H1 (cell line): ENCODE measurements at regions not wholly inside any gene's neighbourhood (a gene's known extent, or its start where the extent isn't known, plus 50 kb on each side); places are given as distances from the start of the nearest gene placed in this dataset.

ENCODE experiments used
- CTCF ChIA-PET: fragments of 300-600 bp; sonication (Branson Sonifier 250); formaldehyde crosslinking; loops from one replicate; lab custom pipeline; 2021; ENCODE audit not compliant: partially characterized antibody; lab: Charles Lee
- POLR2A ChIA-PET: fragments of 300-600 bp; sonication (Branson Sonifier 250); formaldehyde crosslinking; loops from one replicate; lab custom pipeline; 2021; ENCODE audit warnings: inconsistent platforms; ENCODE audit not compliant: partially characterized antibody; lab: Charles Lee
- DNase-seq, 2 experiments: peaks; one replicate each; pipeline versions ENCODE4 v3.0.0 to v3.0.0-alpha.2; 2010 to 2022; ENCODE audit warnings: low spot score in 2 of 2, low read depth in 1 of 2, mixed read lengths in 1 of 2
- FAIRE-seq: peaks from 2 replicates; lab custom pipeline; 2011; peaks lifted over from hg19 to GRCh38; lab: Jason Lieb, UNC
- H2AFZ ChIP-seq: 2 replicates; pipeline ENCODE4 v1.8.1; 2012; ENCODE audit warnings: low read length, inconsistent platforms
- H2AK5ac ChIP-seq: 2 replicates; pipeline ENCODE4 v1.6.1; 2013; ENCODE audit warnings: low read depth, low read length
- H2BK120ac ChIP-seq: replicated peaks from 2 replicates; pipeline ENCODE3; 2013; ENCODE audit warnings: low read depth, low read length, inconsistent platforms
- H2BK12ac ChIP-seq: 2 replicates; pipeline ENCODE4 v1.6.1; 2013; ENCODE audit warnings: low read depth, low read length
- H2BK15ac ChIP-seq: 2 replicates; pipeline ENCODE4 v1.6.1; 2013; ENCODE audit warnings: low read length
- H2BK20ac ChIP-seq: 2 replicates; pipeline ENCODE4 v1.6.1; 2013; ENCODE audit warnings: low read length
- H2BK5ac ChIP-seq: 2 replicates; pipeline ENCODE4 v1.6.1; 2013; ENCODE audit warnings: low read depth, low read length
- H3K14ac ChIP-seq: 2 replicates; pipeline ENCODE4 v1.6.1; 2013; ENCODE audit warnings: inconsistent platforms; ENCODE audit not compliant: insufficient read length
- H3K18ac ChIP-seq: 2 replicates; pipeline ENCODE4 v1.6.1; 2013; ENCODE audit warnings: low read length; ENCODE audit errors: extremely low read depth
- H3K23ac ChIP-seq: 2 replicates; pipeline ENCODE4 v1.6.1; 2013; ENCODE audit warnings: inconsistent platforms; ENCODE audit not compliant: insufficient read length
- H3K23me2 ChIP-seq: 2 replicates; pipeline ENCODE4 v1.6.1; 2013; ENCODE audit warnings: low read depth, low read length
- H3K27ac ChIP-seq: 2 replicates; pipeline ENCODE4 v1.6.1; 2011; ENCODE audit warnings: low read depth, low read length, inconsistent platforms
- H3K27me3 ChIP-seq, 4 experiments: replicated peaks in 1 of 4; 1 replicate in 1 of 4; 2 replicates in 3 of 4; pipeline versions ENCODE4 v1.6.1 to v1.8.1; 2011 to 2013; ENCODE audit warnings: low read length in 3 of 4, mild to moderate bottlenecking in 3 of 4, inconsistent platforms in 2 of 4, mixed read lengths in 2 of 4, moderate library complexity in 1 of 4; ENCODE audit not compliant: control insufficient read depth in 3 of 4, insufficient read depth in 3 of 4; ENCODE audit errors: extremely low read depth in 1 of 4
- H3K36me3 ChIP-seq, 4 experiments: 2 replicates each; pipeline versions ENCODE4 v1.6.1 to v1.8.1; 2011 to 2013; ENCODE audit warnings: mild to moderate bottlenecking in 4 of 4, low read length in 3 of 4, moderate library complexity in 2 of 4, control low read depth in 1 of 4, inconsistent platforms in 1 of 4; ENCODE audit not compliant: insufficient read depth in 4 of 4, control insufficient read depth in 2 of 4
- H3K4ac ChIP-seq: replicated peaks from 2 replicates; pipeline ENCODE3; 2013; ENCODE audit warnings: low read length, low read depth, mixed read lengths, inconsistent platforms; ENCODE audit not compliant: insufficient read length
- H3K4me1 ChIP-seq, 4 experiments: replicated peaks in 1 of 4; 1 replicate in 1 of 4; 2 replicates in 3 of 4; pipeline versions ENCODE4 v1.6.1 to v1.8.1; 2011 to 2013; ENCODE audit warnings: low read length in 3 of 4, inconsistent platforms in 2 of 4, mixed read lengths in 1 of 4; ENCODE audit not compliant: insufficient read depth in 4 of 4, control insufficient read depth in 3 of 4
- H3K4me2 ChIP-seq, 2 experiments: 2 replicates each; pipeline versions ENCODE4 v1.6.1 to v1.8.1; 2011 to 2013; ENCODE audit warnings: low read depth in 2 of 2, low read length in 2 of 2, control low read depth in 1 of 2, inconsistent platforms in 1 of 2, mild to moderate bottlenecking in 1 of 2; ENCODE audit not compliant: insufficient read depth in 1 of 2
- H3K4me3 ChIP-seq, 4 experiments: fragments of 200-600, 300-600 bp in 1 of 4; sonication (generic), shearing (Covaris generic), sonication (Bioruptor Twin) in 1 of 4; 2 replicates each; pipeline versions ENCODE4 v1.5.1 to v1.8.1; 2011 to 2016; ENCODE audit warnings: low read length in 4 of 4, low read depth in 3 of 4, control low read depth in 2 of 4, inconsistent platforms in 2 of 4, mild to moderate bottlenecking in 2 of 4, mixed read lengths in 1 of 4, moderate library complexity in 1 of 4; ENCODE audit not compliant: insufficient read depth in 2 of 4; ENCODE audit errors: extremely low read depth in 1 of 4
- H3K56ac ChIP-seq: replicated peaks from 2 replicates; pipeline ENCODE3; 2013; ENCODE audit warnings: low read depth, mild to moderate bottlenecking, mixed read lengths, low read length, inconsistent platforms; ENCODE audit not compliant: insufficient read length
- H3K79me1 ChIP-seq: 2 replicates; pipeline ENCODE4 v1.6.1; 2013; ENCODE audit warnings: low read depth, low read length, control low read depth
- H3K79me2 ChIP-seq, 2 experiments: 2 replicates each; pipeline versions ENCODE4 v1.6.1 to v1.8.1; 2012 to 2013; ENCODE audit warnings: low read length in 2 of 2, mild to moderate bottlenecking in 2 of 2, inconsistent platforms in 1 of 2; ENCODE audit not compliant: insufficient read depth in 2 of 2, control insufficient read depth in 1 of 2
- H3K9ac ChIP-seq, 4 experiments: replicated peaks in 1 of 4; 1 replicate in 1 of 4; 2 replicates in 3 of 4; pipeline versions ENCODE4 v1.6.1 to v1.8.1; 2011 to 2013; ENCODE audit warnings: low read depth in 3 of 4, low read length in 3 of 4, control low read depth in 2 of 4, mild to moderate bottlenecking in 2 of 4, moderate library complexity in 2 of 4, inconsistent platforms in 1 of 4; ENCODE audit errors: extremely low read depth in 1 of 4
- H3K9me3 ChIP-seq, 2 experiments: 2 replicates each; pipeline versions ENCODE4 v1.6.1 to v1.8.1; 2012 to 2013; ENCODE audit warnings: mild to moderate bottlenecking in 2 of 2, moderate library complexity in 2 of 2, control low read depth in 1 of 2, inconsistent platforms in 1 of 2, low read depth in 1 of 2, low read length in 1 of 2, mixed read lengths in 1 of 2; ENCODE audit not compliant: insufficient read depth in 2 of 2
- H4K20me1 ChIP-seq, 2 experiments: replicated peaks in 1 of 2; 2 replicates each; pipeline versions ENCODE3 to v1.8.1; 2011 to 2013; ENCODE audit warnings: inconsistent platforms in 2 of 2, low read length in 2 of 2, mild to moderate bottlenecking in 1 of 2; ENCODE audit not compliant: insufficient read depth in 2 of 2, control insufficient read depth in 1 of 2
- H4K5ac ChIP-seq: 2 replicates; pipeline ENCODE4 v1.6.1; 2013; ENCODE audit warnings: low read length, low read depth, mixed read lengths, inconsistent platforms; ENCODE audit not compliant: insufficient read length
- H4K8ac ChIP-seq: 2 replicates; pipeline ENCODE4 v1.8.0; 2013; ENCODE audit warnings: mild to moderate bottlenecking, moderate library complexity, low read length, inconsistent platforms; ENCODE audit not compliant: insufficient read depth; ENCODE audit errors: extremely low read depth
- H4K91ac ChIP-seq: replicated peaks from 2 replicates; pipeline ENCODE3; 2013; ENCODE audit warnings: low read length, mixed read lengths, inconsistent platforms; ENCODE audit not compliant: insufficient read length
- ATF2 ChIP-seq: IDR thresholded peaks from 2 replicates; pipeline ENCODE4 v1.6.1; 2012; ENCODE audit warnings: low read length, inconsistent platforms
- NRF1 ChIP-seq: IDR thresholded peaks from 2 replicates; pipeline ENCODE4 v1.6.1; 2011; ENCODE audit warnings: mild to moderate bottlenecking, low read depth, low read length, improper control_type of control experiment
- POLR2AphosphoS5 ChIP-seq: IDR thresholded peaks from 2 replicates; pipeline ENCODE4 v1.6.1; 2011; ENCODE audit warnings: low read depth, low read length
- RAD21 ChIP-seq, 2 experiments: IDR thresholded peaks in 1 of 2; conservative IDR thresholded peaks in 1 of 2; 2 replicates each; pipeline ENCODE4 v1.6.1; 2011; ENCODE audit warnings: low read depth in 2 of 2, low read length in 2 of 2, improper control_type of control experiment in 1 of 2, inconsistent platforms in 1 of 2, mild to moderate bottlenecking in 1 of 2, moderate library complexity in 1 of 2
- RBBP5 ChIP-seq: IDR thresholded peaks from 2 replicates; pipeline ENCODE4 v1.7.1; 2012; ENCODE audit warnings: low read depth, mild to moderate bottlenecking, inconsistent platforms, low read length, moderate library complexity, borderline replicate concordance
- RFX5 ChIP-seq: IDR thresholded peaks from 2 replicates; pipeline ENCODE4 v1.6.1; 2011; ENCODE audit warnings: low read depth, low read length, improper control_type of control experiment, borderline replicate concordance
- RNF2 ChIP-seq: fragments of 200-900, 300-1000 bp; sonication (generic); IDR thresholded peaks from 2 replicates; pipeline ENCODE4 v1.7.1; 2016; ENCODE audit warnings: borderline replicate concordance, low read depth, mild to moderate bottlenecking, antibody characterized with exemption, low read length; ENCODE audit not compliant: poor library complexity, severe bottlenecking; ENCODE audit errors: missing control alignments
- SIX5 ChIP-seq: IDR thresholded peaks from 2 replicates; pipeline ENCODE4 v1.6.1; 2011; ENCODE audit warnings: mild to moderate bottlenecking, low read depth, low read length
- SP1 ChIP-seq: IDR thresholded peaks from 2 replicates; pipeline ENCODE4 v1.6.1; 2011; ENCODE audit warnings: low read depth, low read length
- TEAD4 ChIP-seq: IDR thresholded peaks from 2 replicates; pipeline ENCODE4 v1.6.1; 2012; ENCODE audit warnings: low read depth, low read length, inconsistent platforms, mixed read lengths
- WGBS, 2 experiments: shearing (Covaris generic) in 1 of 2; methylation state at CpG; one replicate each; pipeline versions ENCODE4 v1.1.6 to v1.1.7; 2013 to 2015; ENCODE audit warnings: low lambda C conversion rate in 2 of 2, mixed read lengths in 2 of 2, inconsistent platforms in 1 of 2, low coverage in 1 of 2, missing lambda C conversion rate in 1 of 2; ENCODE audit not compliant: insufficient replicate concordance in 2 of 2, insufficient coverage in 1 of 2, insufficient read length in 1 of 2; ENCODE audit errors: extremely low coverage in 1 of 2, missing lambda C conversion rate in 1 of 2; 5-methylcytosine and 5-hydroxymethylcytosine counted together

- Histone ChIP-seq H3K4ac (no peak overlapping the region), H3K79me1 (no peaks in the 10 kb centered on the region), H3K36me3 (no peaks in the 10 kb centered on the region), H2BK120ac (no peak overlapping the region), H3K4me3 (no peak overlapping the region), H2AK5ac (no peak overlapping the region; the same call in 1 of the 2 replicates), H3K23me2 (no peaks in the 10 kb centered on the region), H3K23ac (no peak overlapping the region), H4K91ac (no peak overlapping the region), H3K56ac (no peak overlapping the region), H2AFZ (0 out of 2 replicates have a peak overlapping the region, but pooled peaks have one; percentile 24), H3K9ac (no peak overlapping the region), H4K5ac (no peak overlapping the region), H4K8ac (no peak overlapping the region), H3K9me3 (no peaks in the 10 kb centered on the region; a peak in 1 of 4 replicates), H3K18ac (no peak overlapping the region), H2BK5ac (no peak overlapping the region), H3K4me2 (no peak overlapping the region), H4K20me1 (no peaks in the 10 kb centered on the region), H3K14ac (no peak overlapping the region), H2BK20ac (no peak overlapping the region), H3K79me2 (no peaks in the 10 kb centered on the region), H3K27me3 (no peaks in the 10 kb centered on the region), H3K4me1 (no peaks in the 10 kb centered on the region), H2BK15ac (no peak overlapping the region), H2BK12ac (0 out of 2 replicates have a peak overlapping the region, but pooled peaks have one; percentile 51), H3K27ac (no peak overlapping the region)
- no peak for DNase-seq
- WGBS, 2 experiments = 68% methylated on average over 4 of the region's 4 CpGs; no CpG with 5 or more reads in 1 of the 2 experiments
- ChIA-PET POLR2A (no interaction called here), CTCF (interaction anchor here (0.9 kb wide), 1 partner anchor 8 kb away, joined by 3 read pairs; no protein-coding TSS in a partner anchor)
- no peak for FAIRE-seq
- TF ChIP-seq SP1 = no peak
- no peak for TF ChIP-seq RNF2
- no peak for TF ChIP-seq SIX5
- no peak for TF ChIP-seq NRF1
- TF ChIP-seq RBBP5 = no peak
- TF ChIP-seq ATF2 = no peak
- no peak for TF ChIP-seq POLR2AphosphoS5
- TF ChIP-seq TEAD4 = no peak
- TF ChIP-seq RAD21 (IDR thresholded peaks at IDR 0.05 in 1 of 2, conservative IDR thresholded peaks at IDR 0.05 in 1 of 2; ENCODE audit: low read depth in 2 of 2, low read length in 2 of 2) = no peak
- no peak for TF ChIP-seq RFX5
Observed at GRCh38 chr13:61770681-61771080, 355.0 kb upstream of the PCDH20 start.
